ENCODE measurements at regions not wholly inside any gene's neighbourhood (a gene's known extent, or its start where the extent isn't known, plus 50 kb on each side); places are given as distances from the start of the nearest gene placed in this dataset.

DNA sequence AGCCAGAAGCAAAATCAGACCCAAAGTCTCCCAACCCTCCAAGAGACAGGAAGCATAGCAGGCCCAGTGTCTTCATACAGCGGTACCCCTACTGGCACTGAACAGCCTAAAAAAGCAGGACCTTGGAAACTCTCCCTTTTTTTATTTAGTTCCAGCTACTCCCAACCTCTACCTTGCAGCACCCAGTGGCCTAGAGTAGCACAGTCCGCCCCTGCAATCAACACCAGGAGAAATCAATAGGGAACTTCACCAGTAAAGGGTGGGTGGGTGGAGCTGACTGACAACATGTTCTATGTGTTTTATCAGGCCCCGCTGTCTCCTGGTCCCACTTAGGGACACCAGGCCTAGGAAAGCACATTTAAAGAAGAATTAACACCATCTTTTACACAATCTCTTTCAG, 378.5 kb upstream of the CT83 start:
- Histone ChIP-seq H3K4me1 (ENCODE audit: control insufficient read depth in 3 of 3, insufficient read depth in 2 of 3, low read depth in 1 of 3, low read length in 2 of 3) (no peaks in the 10 kb centered on the region), H3K36me3 (ENCODE audit: control insufficient read depth in 3 of 3, insufficient read depth in 2 of 3, low read depth in 1 of 3, low read length in 3 of 3) (no peaks in the 10 kb centered on the region), H3K9me3 (ENCODE audit: control insufficient read depth in 2 of 2, insufficient read depth in 1 of 2, low read depth in 1 of 2, low read length in 1 of 2) (no peaks in the 10 kb centered on the region), H3K4me3 (ENCODE audit: low read depth in 1 of 3, low read length in 3 of 3) (no peak overlapping the region), H3K27ac (ENCODE audit: low read depth in 1 of 3, low read length in 2 of 3) (no peak overlapping the region), H3K27me3 (ENCODE audit: control insufficient read depth in 3 of 3, insufficient read depth in 3 of 3, low read length in 3 of 3) (no peaks in the 10 kb centered on the region)
- DNase-seq (no peak), FAIRE-seq (no peak)
- 48 to 76% (median 52%) methylated on average over 3 of the region's 3 CpGs for WGBS, 3 donors

DNA sequence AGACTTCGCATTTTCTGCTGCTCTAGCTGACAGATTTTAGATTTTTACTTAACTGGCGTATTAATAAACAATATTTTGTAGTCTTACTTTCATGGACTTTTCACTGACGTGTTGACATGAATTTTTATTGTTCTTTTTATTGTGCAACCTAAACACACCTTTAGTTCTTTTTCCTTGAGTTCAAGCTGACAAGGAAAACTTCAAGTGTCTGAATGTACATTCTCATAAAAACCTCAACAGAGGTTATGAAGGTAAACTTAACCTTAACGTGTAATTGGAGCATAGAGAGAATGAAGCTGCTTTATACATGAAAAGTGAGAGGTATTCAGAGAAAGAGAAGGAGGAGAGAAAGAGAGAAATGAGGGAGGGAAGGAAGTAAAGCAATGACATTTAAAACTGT, 364.3 kb upstream of the CT83 start:
- Histone ChIP-seq H3K27ac (ENCODE audit: low read depth in 1 of 3, low read length in 2 of 3) (no peak overlapping the region), H3K9me3 (ENCODE audit: control insufficient read depth in 2 of 2, insufficient read depth in 1 of 2, low read depth in 1 of 2, low read length in 1 of 2) (no peaks in the 10 kb centered on the region), H3K4me3 (ENCODE audit: low read depth in 1 of 3, low read length in 3 of 3) (no peak overlapping the region), H3K27me3 (ENCODE audit: control insufficient read depth in 3 of 3, insufficient read depth in 3 of 3, low read length in 3 of 3) (no peaks in the 10 kb centered on the region), H3K4me1 (ENCODE audit: control insufficient read depth in 3 of 3, insufficient read depth in 2 of 3, low read depth in 1 of 3, low read length in 2 of 3) (no peaks in the 10 kb centered on the region), H3K36me3 (ENCODE audit: control insufficient read depth in 3 of 3, insufficient read depth in 2 of 3, low read depth in 1 of 3, low read length in 3 of 3) (no peaks in the 10 kb centered on the region)
- WGBS, 3 donors: 55 to 79% (median 73%) methylated on average over 4 of the region's 4 CpGs
- FAIRE-seq: no peak
- no peak for DNase-seq

DNA sequence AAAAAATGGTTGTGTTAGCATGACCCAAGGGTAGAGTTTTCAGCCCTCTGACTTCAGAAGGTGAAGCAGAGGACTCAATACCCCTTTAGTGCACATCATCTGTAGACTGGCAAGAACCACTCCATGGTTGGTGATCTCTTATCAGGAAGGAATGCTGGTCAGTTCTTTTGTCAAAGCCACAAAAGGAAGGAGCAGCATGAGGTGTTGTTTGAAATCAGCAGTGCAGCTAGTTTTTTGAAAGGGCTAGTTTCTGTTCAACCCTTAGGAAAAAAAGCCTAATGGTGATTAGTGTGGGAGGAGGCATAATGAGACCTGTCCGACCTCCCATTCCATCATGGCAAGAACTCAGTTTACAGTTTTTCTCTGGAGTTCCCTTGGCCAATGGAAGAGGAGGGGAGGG, 362.0 kb upstream of the CT83 start:
- Histone ChIP-seq H3K27me3 (ENCODE audit: control insufficient read depth in 3 of 3, insufficient read depth in 3 of 3, low read length in 3 of 3) (no peaks in the 10 kb centered on the region), H3K4me3 (ENCODE audit: low read depth in 1 of 3, low read length in 3 of 3) (no peak overlapping the region), H3K27ac (ENCODE audit: low read depth in 1 of 3, low read length in 2 of 3) (no peak overlapping the region), H3K4me1 (ENCODE audit: control insufficient read depth in 3 of 3, insufficient read depth in 2 of 3, low read depth in 1 of 3, low read length in 2 of 3) (no peaks in the 10 kb centered on the region), H3K9me3 (ENCODE audit: control insufficient read depth in 2 of 2, insufficient read depth in 1 of 2, low read depth in 1 of 2, low read length in 1 of 2) (no peaks in the 10 kb centered on the region), H3K36me3 (ENCODE audit: control insufficient read depth in 3 of 3, insufficient read depth in 2 of 3, low read depth in 1 of 3, low read length in 3 of 3) (no peaks in the 10 kb centered on the region)
- WGBS, 3 donors: 33 to 50% (median 38%) methylated on average over 1 of the region's 1 CpG
- no peak for DNase-seq
- no peak for FAIRE-seq

DNA sequence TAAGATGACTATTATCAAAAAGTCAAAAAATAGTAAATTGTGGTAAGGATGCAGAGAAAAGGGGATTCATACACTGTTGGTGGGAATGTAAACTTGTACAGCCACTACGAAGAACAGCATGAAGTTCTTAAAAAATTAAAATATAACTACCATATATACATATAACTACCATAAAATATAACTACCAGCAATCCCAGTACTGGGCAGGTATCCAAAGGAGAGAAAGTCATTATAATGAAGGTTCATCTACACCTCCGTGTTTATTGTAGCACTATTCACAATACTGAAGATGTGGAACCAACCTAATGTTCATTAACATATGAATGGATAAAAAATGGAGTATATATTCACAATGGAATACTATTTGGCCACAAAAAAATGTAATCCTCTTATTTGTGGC, 360.9 kb upstream of the CT83 start:
- 62 to 87% (median 65%) methylated on average over 2 of the region's 2 CpGs for WGBS, 3 donors
- no peak overlapping the region for H3K4me3 ChIP-seq (ENCODE audit: low read depth in 1 of 3, low read length in 3 of 3)
- H3K4me1 ChIP-seq (ENCODE audit: control insufficient read depth in 3 of 3, insufficient read depth in 2 of 3, low read depth in 1 of 3, low read length in 2 of 3): no peaks in the 10 kb centered on the region
- DNase-seq (no peak), FAIRE-seq (no peak)
- no peaks in the 10 kb centered on the region for H3K9me3 ChIP-seq (ENCODE audit: control insufficient read depth in 2 of 2, insufficient read depth in 1 of 2, low read depth in 1 of 2, low read length in 1 of 2)
- no peak overlapping the region for H3K27ac ChIP-seq (ENCODE audit: low read depth in 1 of 3, low read length in 2 of 3)
- H3K36me3 ChIP-seq (ENCODE audit: control insufficient read depth in 3 of 3, insufficient read depth in 2 of 3, low read depth in 1 of 3, low read length in 3 of 3): no peaks in the 10 kb centered on the region
- H3K27me3 ChIP-seq (ENCODE audit: control insufficient read depth in 3 of 3, insufficient read depth in 3 of 3, low read length in 3 of 3): no peaks in the 10 kb centered on the region

- no peaks in the 10 kb centered on the region for H3K4me1 ChIP-seq (ENCODE audit: control insufficient read depth in 3 of 3, insufficient read depth in 2 of 3, low read depth in 1 of 3, low read length in 2 of 3)
- no peak overlapping the region for H3K27ac ChIP-seq (ENCODE audit: low read depth in 1 of 3, low read length in 2 of 3)
- no peaks in the 10 kb centered on the region for H3K9me3 ChIP-seq (ENCODE audit: control insufficient read depth in 2 of 2, insufficient read depth in 1 of 2, low read depth in 1 of 2, low read length in 1 of 2)
- no peak for DNase-seq
- H3K4me3 ChIP-seq (ENCODE audit: low read depth in 1 of 3, low read length in 3 of 3): no peak overlapping the region
- H3K27me3 ChIP-seq (ENCODE audit: control insufficient read depth in 3 of 3, insufficient read depth in 3 of 3, low read length in 3 of 3): no peaks in the 10 kb centered on the region
- WGBS, 3 donors: 87 to 100% (median 89%) methylated on average over 1 of the region's 1 CpG
- no peak for FAIRE-seq
- H3K36me3 ChIP-seq (ENCODE audit: control insufficient read depth in 3 of 3, insufficient read depth in 2 of 3, low read depth in 1 of 3, low read length in 3 of 3): no peaks in the 10 kb centered on the region
These were observed 343.6 kb upstream of the CT83 start for GRCh38 chrX:116806288-116806802.

GRCh38 chrX:116801943-116802342, 339.2 kb upstream of the CT83 start:
- Histone ChIP-seq H3K36me3 (ENCODE audit: control insufficient read depth in 3 of 3, insufficient read depth in 2 of 3, low read depth in 1 of 3, low read length in 3 of 3) (no peaks in the 10 kb centered on the region), H3K4me3 (ENCODE audit: low read depth in 1 of 3, low read length in 3 of 3) (no peak overlapping the region), H3K27me3 (ENCODE audit: control insufficient read depth in 3 of 3, insufficient read depth in 3 of 3, low read length in 3 of 3) (no peaks in the 10 kb centered on the region), H3K27ac (ENCODE audit: low read depth in 1 of 3, low read length in 2 of 3) (no peak overlapping the region), H3K4me1 (ENCODE audit: control insufficient read depth in 3 of 3, insufficient read depth in 2 of 3, low read depth in 1 of 3, low read length in 2 of 3) (no peaks in the 10 kb centered on the region), H3K9me3 (ENCODE audit: control insufficient read depth in 2 of 2, insufficient read depth in 1 of 2, low read depth in 1 of 2, low read length in 1 of 2) (no peaks in the 10 kb centered on the region)
- DNase-seq: no peak
- no peak for FAIRE-seq

DNA sequence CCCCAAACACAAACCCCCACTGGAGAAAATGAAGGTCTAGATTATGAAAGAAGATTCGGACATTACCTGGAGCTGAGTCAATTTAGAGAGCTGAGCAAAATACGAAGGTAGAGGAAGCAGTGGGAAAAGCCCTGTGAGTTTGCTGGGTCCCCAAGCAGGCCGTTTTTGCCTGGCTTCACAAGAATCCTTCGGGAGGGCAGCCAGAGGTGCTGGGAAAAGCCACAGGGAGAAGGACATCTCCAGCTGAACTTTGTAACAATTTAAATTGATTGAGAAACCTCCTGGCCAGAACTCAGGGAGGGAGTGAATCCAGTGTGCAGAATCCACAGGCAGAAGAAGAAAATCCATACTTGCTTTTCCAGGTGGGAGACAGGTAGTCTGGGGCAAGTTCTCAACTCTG, 319.1 kb upstream of the CT83 start:
- DNase-seq (no peak), FAIRE-seq (no peak)
- no peaks in the 10 kb centered on the region for H3K9me3 ChIP-seq (ENCODE audit: control insufficient read depth in 2 of 2, insufficient read depth in 1 of 2, low read depth in 1 of 2, low read length in 1 of 2)
- no peak overlapping the region for H3K4me3 ChIP-seq (ENCODE audit: low read depth in 1 of 3, low read length in 3 of 3)
- H3K36me3 ChIP-seq (ENCODE audit: control insufficient read depth in 3 of 3, insufficient read depth in 2 of 3, low read depth in 1 of 3, low read length in 3 of 3): no peaks in the 10 kb centered on the region
- WGBS, 3 donors: 54 to 67% (median 56%) methylated on average over 4 of the region's 4 CpGs
- H3K27ac ChIP-seq (ENCODE audit: low read depth in 1 of 3, low read length in 2 of 3): no peak overlapping the region
- H3K27me3 ChIP-seq (ENCODE audit: control insufficient read depth in 3 of 3, insufficient read depth in 3 of 3, low read length in 3 of 3): no peaks in the 10 kb centered on the region
- H3K4me1 ChIP-seq (ENCODE audit: control insufficient read depth in 3 of 3, insufficient read depth in 2 of 3, low read depth in 1 of 3, low read length in 2 of 3): no peaks in the 10 kb centered on the region

DNA sequence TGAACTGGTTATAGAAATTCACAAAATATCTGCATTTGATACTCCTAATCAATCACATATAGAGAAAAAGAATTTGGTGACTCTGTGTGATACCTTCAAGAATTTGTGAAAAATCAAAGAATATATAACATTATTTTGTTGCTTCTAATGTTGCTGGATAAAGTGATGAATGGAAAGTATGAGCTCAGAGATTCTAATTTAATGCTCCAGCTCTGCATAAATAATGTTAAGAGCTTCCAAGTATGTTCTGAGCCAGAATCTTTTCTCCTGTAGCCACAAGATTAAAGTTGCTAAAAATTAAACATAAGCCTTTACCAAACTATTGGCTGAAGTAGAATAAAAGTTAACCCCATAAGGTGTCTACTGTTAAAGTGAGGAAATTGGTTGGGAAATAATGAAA, 294.7 kb upstream of the CT83 start:
- no peak for FAIRE-seq

GRCh38 chrX:116756958-116757357, 294.2 kb upstream of the CT83 start:
- no peaks in the 10 kb centered on the region for H3K27me3 ChIP-seq (ENCODE audit: control insufficient read depth in 3 of 3, insufficient read depth in 3 of 3, low read length in 3 of 3)
- no peaks in the 10 kb centered on the region for H3K36me3 ChIP-seq (ENCODE audit: control insufficient read depth in 3 of 3, insufficient read depth in 2 of 3, low read depth in 1 of 3, low read length in 3 of 3)
- H3K4me1 ChIP-seq (ENCODE audit: control insufficient read depth in 3 of 3, insufficient read depth in 2 of 3, low read depth in 1 of 3, low read length in 2 of 3): no peaks in the 10 kb centered on the region
- no peak overlapping the region for H3K4me3 ChIP-seq (ENCODE audit: low read depth in 1 of 3, low read length in 3 of 3)
- 71 to 89% (median 76%) methylated on average over 1 of the region's 1 CpG for WGBS, 3 donors
- no peaks in the 10 kb centered on the region for H3K9me3 ChIP-seq (ENCODE audit: control insufficient read depth in 2 of 2, insufficient read depth in 1 of 2, low read depth in 1 of 2, low read length in 1 of 2)
- FAIRE-seq: no peak
- no peak overlapping the region for H3K27ac ChIP-seq (ENCODE audit: low read depth in 1 of 3, low read length in 2 of 3)
- DNase-seq: no peak

More for the DNA sequence above, 294.7 kb upstream of the CT83 start:
- H3K27me3 ChIP-seq (ENCODE audit: control insufficient read depth in 3 of 3, insufficient read depth in 3 of 3, low read length in 3 of 3): no peaks in the 10 kb centered on the region
- no peak overlapping the region for H3K27ac ChIP-seq (ENCODE audit: low read depth in 1 of 3, low read length in 2 of 3)
- no peaks in the 10 kb centered on the region for H3K36me3 ChIP-seq (ENCODE audit: control insufficient read depth in 3 of 3, insufficient read depth in 2 of 3, low read depth in 1 of 3, low read length in 3 of 3)
- H3K4me3 ChIP-seq (ENCODE audit: low read depth in 1 of 3, low read length in 3 of 3): no peak overlapping the region
- no peaks in the 10 kb centered on the region for H3K9me3 ChIP-seq (ENCODE audit: control insufficient read depth in 2 of 2, insufficient read depth in 1 of 2, low read depth in 1 of 2, low read length in 1 of 2)
- DNase-seq: no peak
- H3K4me1 ChIP-seq (ENCODE audit: control insufficient read depth in 3 of 3, insufficient read depth in 2 of 3, low read depth in 1 of 3, low read length in 2 of 3): no peaks in the 10 kb centered on the region
